ENCODE measurements at regions not wholly inside any gene's neighbourhood (a gene's known extent, or its start where the extent isn't known, plus 50 kb on each side); places are given as distances from the start of the nearest gene placed in this dataset.
"Not testable (repeated sequence)": the region's sequence is repeated elsewhere in the genome, so short reads cannot be mapped to it uniquely, and the experiment has no call there.

DNA sequence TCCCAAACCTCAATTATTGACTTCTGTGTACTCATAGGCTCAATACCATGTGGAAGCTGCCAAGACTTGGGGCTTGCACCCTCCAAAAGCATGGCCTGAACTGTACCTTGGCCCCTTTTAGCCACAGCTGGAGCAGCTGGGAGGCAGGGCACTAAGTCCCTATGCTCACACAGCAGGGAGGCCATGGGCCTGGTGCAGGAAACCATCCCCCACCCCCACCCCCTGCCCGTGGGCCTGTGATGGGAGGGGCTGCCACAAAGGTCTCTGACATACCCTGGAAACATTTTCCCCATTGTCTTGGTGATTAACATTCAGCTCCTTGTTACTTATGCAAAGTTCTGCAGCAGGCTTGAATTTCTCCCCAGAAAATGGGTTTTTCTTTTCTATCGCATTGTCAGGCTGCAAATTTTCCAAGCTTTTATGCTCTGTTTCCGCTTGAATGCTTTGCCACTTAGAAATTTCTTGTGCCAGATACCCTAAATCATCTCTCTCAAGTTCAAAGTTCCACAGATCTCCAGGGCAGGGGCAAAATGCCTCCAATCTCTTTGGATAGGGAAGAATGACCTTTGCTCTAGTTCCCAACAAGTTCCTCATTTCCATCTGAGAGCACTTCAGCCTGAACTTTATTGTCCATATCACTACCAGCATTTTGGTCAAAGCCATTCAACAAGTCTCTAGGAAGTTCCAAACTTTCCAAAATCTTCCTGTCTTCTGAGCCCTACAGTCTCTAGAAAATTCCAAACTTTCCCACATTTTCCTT is 141.8 kb downstream of the AHR start:
- not testable (repeated sequence) for H3K9me3 ChIP-seq (ENCODE audit: control insufficient read depth, low read length); H3K4me1 ChIP-seq (ENCODE audit: control insufficient read depth, insufficient read depth, low read length); H3K27me3 ChIP-seq (replicated peaks; ENCODE audit: control insufficient read depth, insufficient read depth, low read length); DNase-seq (ENCODE audit: low read depth); H3K9ac ChIP-seq (ENCODE audit: low read length); H3K36me3 ChIP-seq (ENCODE audit: control insufficient read depth, insufficient read depth, low read length, severe bottlenecking); H3K4me3 ChIP-seq (ENCODE audit: low read length)

DNA sequence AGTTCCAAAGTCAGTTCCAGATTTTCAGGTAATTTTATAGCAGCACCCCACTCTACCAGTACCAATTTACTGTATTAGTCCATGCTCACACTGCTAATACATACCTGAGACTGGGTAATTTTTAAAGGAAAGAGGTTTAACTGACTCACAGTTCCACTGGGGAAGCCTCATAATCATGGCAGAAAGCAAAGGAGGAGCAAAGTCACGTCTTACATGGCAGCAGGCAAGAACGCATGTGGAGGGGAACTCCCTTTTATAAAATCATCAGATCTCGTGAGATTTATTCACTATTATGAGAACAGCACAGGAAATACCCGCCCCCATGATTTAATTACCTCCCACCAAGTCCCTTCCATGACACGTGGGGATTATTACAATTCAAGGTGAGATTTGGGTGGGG is 142.4 kb downstream of the AHR start:
- Histone ChIP-seq H3K27me3 (replicated peaks; ENCODE audit: control insufficient read depth, insufficient read depth, low read length) (no peaks in the 10 kb centered on the region), H3K4me3 (ENCODE audit: low read length) (no peak overlapping the region), H3K36me3 (ENCODE audit: control insufficient read depth, insufficient read depth, low read length, severe bottlenecking) (no peaks in the 10 kb centered on the region), H3K9me3 (ENCODE audit: control insufficient read depth, low read length) (no peaks in the 10 kb centered on the region), H3K9ac (ENCODE audit: low read length) (no peak overlapping the region), H3K4me1 (ENCODE audit: control insufficient read depth, insufficient read depth, low read length) (peaks cover 9% of the 10 kb centered on the region)
- DNase-seq (ENCODE audit: low read depth), result no peak

DNA sequence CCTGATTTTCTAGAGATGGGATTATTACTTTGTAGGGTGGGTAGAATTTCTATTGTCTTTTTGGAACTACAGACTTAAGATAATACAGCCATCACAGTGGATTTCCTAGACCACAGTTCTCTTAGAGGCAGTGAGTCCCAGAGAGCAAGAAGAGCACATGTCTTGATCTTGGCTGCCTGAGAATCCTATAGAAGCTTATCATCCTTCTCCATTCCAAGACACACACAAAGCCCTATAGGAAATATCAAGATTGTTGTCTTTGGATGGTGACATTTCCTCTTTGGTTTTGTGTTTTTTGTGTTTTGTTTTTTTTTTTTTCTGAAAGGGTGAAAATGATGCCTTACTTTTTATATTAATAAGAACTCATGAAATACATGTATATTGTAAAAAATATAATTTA is 143.1 kb downstream of the AHR start:
- Histone ChIP-seq H3K9me3 (ENCODE audit: control insufficient read depth, low read length) (no peaks in the 10 kb centered on the region), H3K27me3 (replicated peaks; ENCODE audit: control insufficient read depth, insufficient read depth, low read length) (no peaks in the 10 kb centered on the region)
- DNase-seq (ENCODE audit: low read depth), result no peak

DNA sequence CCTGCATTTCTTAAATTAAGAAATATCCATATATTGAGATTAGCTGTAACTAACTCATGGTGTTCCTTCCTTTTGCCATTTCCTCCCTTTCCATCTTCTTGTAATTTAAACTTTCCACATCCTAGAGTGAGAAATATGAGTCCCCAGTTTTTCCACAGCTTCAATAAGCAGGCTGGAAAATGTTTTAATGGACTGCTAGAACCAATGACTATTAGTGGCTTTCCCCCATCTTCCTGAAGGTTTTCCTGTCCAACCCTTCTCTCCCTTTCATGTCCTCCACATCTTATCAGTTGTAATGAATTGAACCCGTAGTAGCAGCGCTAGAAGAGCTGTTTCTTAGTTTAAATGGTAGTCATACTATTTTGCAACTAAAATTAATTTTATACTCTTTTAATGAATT is 145.7 kb downstream of the AHR start:
- H3K27me3 ChIP-seq (replicated peaks; ENCODE audit: control insufficient read depth, insufficient read depth, low read length), result no peaks in the 10 kb centered on the region
- no peaks in the 10 kb centered on the region for H3K36me3 ChIP-seq (ENCODE audit: control insufficient read depth, insufficient read depth, low read length, severe bottlenecking)
- H3K9ac ChIP-seq (ENCODE audit: low read length), result no peak overlapping the region
- peaks cover 9% of the 10 kb centered on the region for H3K4me1 ChIP-seq (ENCODE audit: control insufficient read depth, insufficient read depth, low read length)
- peaks cover 22% of the 10 kb centered on the region for H3K9me3 ChIP-seq (ENCODE audit: control insufficient read depth, low read length)
- no peak for DNase-seq (ENCODE audit: low read depth)
- H3K4me3 ChIP-seq (ENCODE audit: low read length), result peak overlapping the region; percentile 8

More for the DNA sequence above, 143.1 kb downstream of the AHR start:
- no peaks in the 10 kb centered on the region for H3K36me3 ChIP-seq (ENCODE audit: control insufficient read depth, insufficient read depth, low read length, severe bottlenecking)
- no peak overlapping the region for H3K4me3 ChIP-seq (ENCODE audit: low read length)
- H3K4me1 ChIP-seq (ENCODE audit: control insufficient read depth, insufficient read depth, low read length), result peaks cover 9% of the 10 kb centered on the region
- H3K9ac ChIP-seq (ENCODE audit: low read length), result no peak overlapping the region

DNA sequence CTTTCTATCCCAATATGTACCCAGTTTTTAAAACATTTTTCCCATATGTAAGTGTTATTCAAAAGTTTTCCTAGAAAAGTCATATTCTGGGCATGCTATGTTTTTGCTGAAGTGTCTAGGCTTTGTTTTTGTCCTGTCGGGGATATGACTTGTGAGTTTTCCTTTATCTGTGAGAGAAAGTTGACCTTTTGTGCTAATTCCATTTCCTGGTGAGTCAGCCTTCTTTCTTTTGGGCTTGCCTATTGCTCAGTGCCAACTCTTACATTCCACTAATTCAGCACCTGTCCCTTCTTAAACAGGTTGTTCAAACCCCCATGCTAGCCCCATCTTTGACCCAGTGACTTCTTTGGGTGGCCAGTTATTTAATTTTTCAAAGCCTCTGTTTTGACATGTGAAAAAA is 146.2 kb downstream of the AHR start:
- Histone ChIP-seq H3K9me3 (ENCODE audit: control insufficient read depth, low read length) (peaks cover 22% of the 10 kb centered on the region), H3K4me3 (ENCODE audit: low read length) (peak overlapping the region; percentile 8), H3K4me1 (ENCODE audit: control insufficient read depth, insufficient read depth, low read length) (peaks cover 9% of the 10 kb centered on the region), H3K9ac (ENCODE audit: low read length) (no peak overlapping the region), H3K27me3 (replicated peaks; ENCODE audit: control insufficient read depth, insufficient read depth, low read length) (no peaks in the 10 kb centered on the region), H3K36me3 (ENCODE audit: control insufficient read depth, insufficient read depth, low read length, severe bottlenecking) (no peaks in the 10 kb centered on the region)
- DNase-seq (ENCODE audit: low read depth), result peak; percentile 29

DNA sequence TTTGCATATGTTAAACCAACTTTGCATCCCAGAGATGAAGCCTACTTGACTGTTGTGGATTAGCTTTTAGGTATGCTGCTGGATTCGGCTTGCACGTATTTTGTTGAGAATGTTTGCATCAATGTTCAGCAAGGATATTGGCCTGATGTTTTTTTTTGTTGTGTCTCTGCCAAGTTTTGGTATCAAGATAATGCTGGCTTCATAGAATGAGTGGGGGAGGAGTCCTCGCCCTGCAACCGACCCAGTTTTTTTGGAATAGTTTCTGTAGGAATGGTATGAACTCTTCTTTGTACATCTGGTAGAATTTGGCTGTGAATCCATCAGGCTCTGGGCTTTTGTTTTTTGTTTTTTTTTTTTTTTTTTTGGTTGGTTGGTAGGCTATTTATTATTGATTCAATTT is 147.9 kb downstream of the AHR start:
- Histone ChIP-seq H3K4me1 (ENCODE audit: control insufficient read depth, insufficient read depth, low read length) (peaks cover 9% of the 10 kb centered on the region), H3K27me3 (replicated peaks; ENCODE audit: control insufficient read depth, insufficient read depth, low read length) (no peaks in the 10 kb centered on the region), H3K9ac (ENCODE audit: low read length) (no peak overlapping the region), H3K9me3 (ENCODE audit: control insufficient read depth, low read length) (peaks cover 22% of the 10 kb centered on the region), H3K4me3 (ENCODE audit: low read length) (no peak overlapping the region), H3K36me3 (ENCODE audit: control insufficient read depth, insufficient read depth, low read length, severe bottlenecking) (no peaks in the 10 kb centered on the region)
- no peak for DNase-seq (ENCODE audit: low read depth)

DNA sequence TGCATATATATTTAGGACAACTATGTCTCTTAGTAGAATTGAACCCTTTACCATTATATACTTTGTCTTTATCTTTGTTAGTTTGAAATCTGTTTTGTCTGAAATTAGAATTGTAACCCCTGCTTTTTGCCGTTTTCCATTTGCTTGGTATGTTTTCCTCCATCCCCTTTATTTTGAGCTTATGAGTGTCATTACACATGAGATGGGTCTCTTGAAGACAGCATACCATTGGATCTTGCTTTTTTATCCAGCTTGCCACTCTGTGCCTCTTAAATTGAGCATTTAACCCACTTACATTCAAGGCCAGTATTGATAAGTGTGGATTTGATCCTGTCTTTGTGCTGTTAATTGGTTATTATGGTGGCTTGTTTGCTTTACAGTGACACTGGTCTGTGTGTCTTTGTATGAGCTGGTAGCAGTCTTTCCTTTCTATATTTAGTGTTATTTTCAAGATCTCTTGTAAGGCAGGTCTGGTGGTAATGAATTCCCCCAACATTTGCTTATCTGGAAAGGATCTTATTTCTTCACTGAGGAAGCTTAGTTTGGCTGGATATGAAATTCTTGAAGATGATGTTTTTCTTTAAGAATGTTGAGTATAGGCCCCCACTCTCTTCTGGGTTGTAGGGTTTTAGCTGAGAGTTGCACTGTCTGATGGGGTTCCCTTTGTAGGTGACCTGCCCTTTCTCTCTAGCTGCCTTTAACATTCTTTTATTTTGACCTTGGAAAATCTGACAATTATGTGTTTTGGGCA is 149.5 kb downstream of the AHR start:
- DNase-seq (ENCODE audit: low read depth), result no peak
- Histone ChIP-seq H3K36me3 (ENCODE audit: control insufficient read depth, insufficient read depth, low read length, severe bottlenecking) (no peaks in the 10 kb centered on the region), H3K4me1 (ENCODE audit: control insufficient read depth, insufficient read depth, low read length) (peaks cover 9% of the 10 kb centered on the region), H3K9me3 (ENCODE audit: control insufficient read depth, low read length) (peaks cover 22% of the 10 kb centered on the region), H3K27me3 (replicated peaks; ENCODE audit: control insufficient read depth, insufficient read depth, low read length) (no peaks in the 10 kb centered on the region), H3K9ac (ENCODE audit: low read length) (no peak overlapping the region), H3K4me3 (ENCODE audit: low read length) (no peak overlapping the region)

DNA sequence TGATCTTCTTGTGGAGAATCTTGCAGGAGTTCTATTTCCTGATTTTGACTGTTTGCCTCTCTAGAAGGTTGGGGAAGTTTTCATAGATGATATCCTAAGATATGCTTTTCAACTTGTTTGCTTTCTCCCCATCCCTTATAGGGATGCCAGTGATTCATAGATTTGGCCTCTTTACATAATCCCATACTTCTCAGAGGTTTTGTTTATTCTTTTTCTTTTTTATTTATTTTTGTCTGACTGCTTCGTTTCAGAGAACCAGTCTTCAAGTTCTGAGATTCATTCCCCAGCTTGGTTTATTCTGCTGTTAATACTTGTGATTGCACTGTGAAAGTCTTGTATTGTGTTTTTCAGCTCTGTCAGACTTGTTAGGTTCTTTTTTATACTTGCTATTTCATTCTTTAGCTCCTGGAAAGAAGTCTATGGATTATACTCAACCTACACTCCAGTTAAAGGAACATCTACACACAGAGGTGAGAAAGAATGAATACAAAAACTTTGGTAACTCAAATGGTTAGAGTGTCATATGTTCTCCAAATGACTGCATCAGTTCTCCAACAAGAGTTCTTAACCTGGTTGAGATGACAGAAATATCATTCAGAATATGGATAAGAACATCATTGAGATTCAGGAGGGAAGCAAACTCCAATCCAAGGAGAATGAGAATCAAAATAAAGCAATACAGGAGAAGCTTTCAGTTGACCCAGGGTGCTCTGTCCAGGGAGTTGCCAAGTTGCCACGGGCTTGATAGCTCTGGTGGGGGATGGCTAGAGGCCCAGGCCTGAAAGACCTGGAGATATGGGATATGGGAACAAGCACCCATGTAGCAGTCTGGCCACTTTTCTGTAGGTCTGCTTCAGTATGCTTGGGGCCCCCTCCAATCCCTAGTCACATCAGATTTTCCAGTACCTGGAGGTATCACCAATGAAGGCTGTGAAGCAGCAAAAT is 150.3 kb downstream of the AHR start:
- H3K27me3 ChIP-seq (replicated peaks; ENCODE audit: control insufficient read depth, insufficient read depth, low read length), result no peaks in the 10 kb centered on the region
- no peaks in the 10 kb centered on the region for H3K36me3 ChIP-seq (ENCODE audit: control insufficient read depth, insufficient read depth, low read length, severe bottlenecking)
- H3K9me3 ChIP-seq (ENCODE audit: control insufficient read depth, low read length), result peaks cover 22% of the 10 kb centered on the region
- peak; percentile 25 for DNase-seq (ENCODE audit: low read depth)
- peaks cover 9% of the 10 kb centered on the region for H3K4me1 ChIP-seq (ENCODE audit: control insufficient read depth, insufficient read depth, low read length)
- no peak overlapping the region for H3K9ac ChIP-seq (ENCODE audit: low read length)
- no peak overlapping the region for H3K4me3 ChIP-seq (ENCODE audit: low read length)

DNA sequence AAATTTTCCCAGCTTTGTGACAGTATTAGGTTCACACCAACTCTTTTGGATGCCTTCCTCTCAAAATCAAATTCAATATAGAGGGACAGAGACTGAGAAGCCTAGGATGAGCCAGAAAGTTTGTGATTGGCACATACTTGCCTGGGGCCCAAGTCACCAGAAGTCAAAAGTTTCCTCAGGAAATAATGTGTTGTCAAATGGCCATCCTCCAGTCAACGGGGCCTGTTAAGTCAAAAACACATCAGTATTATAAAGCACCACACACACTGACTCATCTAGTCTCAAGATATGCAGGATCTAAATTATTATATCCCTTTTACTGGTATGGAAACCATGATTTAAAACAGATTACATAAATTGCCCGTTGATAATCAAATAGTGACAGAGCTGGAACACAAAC is 158.1 kb downstream of the AHR start:
- no peak overlapping the region for H3K9ac ChIP-seq (ENCODE audit: low read length)
- H3K4me3 ChIP-seq (ENCODE audit: low read length), result no peak overlapping the region
- H3K4me1 ChIP-seq (ENCODE audit: control insufficient read depth, insufficient read depth, low read length), result peaks cover 5% of the 10 kb centered on the region
- no peaks in the 10 kb centered on the region for H3K36me3 ChIP-seq (ENCODE audit: control insufficient read depth, insufficient read depth, low read length, severe bottlenecking)
- peaks cover 3% of the 10 kb centered on the region for H3K9me3 ChIP-seq (ENCODE audit: control insufficient read depth, low read length)
- no peak for DNase-seq (ENCODE audit: low read depth)
- no peaks in the 10 kb centered on the region for H3K27me3 ChIP-seq (replicated peaks; ENCODE audit: control insufficient read depth, insufficient read depth, low read length)

DNA sequence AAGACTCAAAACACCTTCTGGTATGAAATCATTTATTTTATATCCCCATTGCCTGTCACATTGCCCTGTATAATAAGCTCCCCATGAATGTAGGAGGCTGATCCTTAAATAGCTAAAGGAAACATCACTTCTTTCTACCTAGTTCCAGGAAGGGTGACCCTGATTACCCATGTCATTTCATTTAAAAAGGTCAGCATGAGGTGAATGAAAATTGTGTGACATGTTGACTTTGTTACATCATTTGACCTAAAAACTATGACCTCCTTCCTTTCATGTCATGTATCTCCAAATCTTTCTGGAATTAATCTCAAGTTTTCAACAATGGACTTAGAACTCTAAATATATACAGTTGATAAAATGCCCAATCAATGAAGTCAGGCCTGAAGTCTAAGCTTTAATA is 161.5 kb downstream of the AHR start:
- Histone ChIP-seq H3K36me3 (ENCODE audit: control insufficient read depth, insufficient read depth, low read length, severe bottlenecking) (no peaks in the 10 kb centered on the region), H3K4me3 (ENCODE audit: low read length) (no peak overlapping the region), H3K9me3 (ENCODE audit: control insufficient read depth, low read length) (peaks cover 3% of the 10 kb centered on the region), H3K9ac (ENCODE audit: low read length) (no peak overlapping the region), H3K4me1 (ENCODE audit: control insufficient read depth, insufficient read depth, low read length) (peaks cover 5% of the 10 kb centered on the region), H3K27me3 (replicated peaks; ENCODE audit: control insufficient read depth, insufficient read depth, low read length) (no peaks in the 10 kb centered on the region)
- DNase-seq (ENCODE audit: low read depth), result no peak

DNA sequence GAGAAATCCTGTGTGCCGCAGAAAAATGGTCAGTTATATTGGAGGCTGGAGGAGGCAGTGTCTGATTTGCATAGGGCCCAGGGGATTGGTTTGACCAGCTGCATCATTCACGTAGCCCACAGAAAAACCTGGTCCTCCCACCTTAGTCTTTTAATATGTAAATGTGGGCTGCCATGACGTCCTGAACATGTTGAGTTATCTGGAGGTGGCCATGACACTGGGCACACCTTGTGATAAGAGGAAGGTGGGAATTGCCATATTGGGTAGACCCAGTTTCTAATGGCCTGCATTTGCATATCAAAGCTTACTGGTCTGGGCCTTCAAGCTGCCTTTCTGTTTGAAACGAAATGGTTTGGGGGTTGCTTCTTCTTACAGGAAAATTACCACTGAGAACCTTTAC is 162.2 kb downstream of the AHR start:
- no peak for DNase-seq (ENCODE audit: low read depth)
- H3K4me1 ChIP-seq (ENCODE audit: control insufficient read depth, insufficient read depth, low read length), result peaks cover 5% of the 10 kb centered on the region
- no peaks in the 10 kb centered on the region for H3K27me3 ChIP-seq (replicated peaks; ENCODE audit: control insufficient read depth, insufficient read depth, low read length)
- no peak overlapping the region for H3K4me3 ChIP-seq (ENCODE audit: low read length)
- no peak overlapping the region for H3K9ac ChIP-seq (ENCODE audit: low read length)
- peaks cover 3% of the 10 kb centered on the region for H3K9me3 ChIP-seq (ENCODE audit: control insufficient read depth, low read length)
- H3K36me3 ChIP-seq (ENCODE audit: control insufficient read depth, insufficient read depth, low read length, severe bottlenecking), result no peaks in the 10 kb centered on the region

All from adipocyte (in vitro differentiated cells).